Neural progenitor cell (in vitro differentiated cells): ENCODE measurements at regions not wholly inside any gene's neighbourhood (a gene's known extent, or its start where the extent isn't known, plus 50 kb on each side); places are given as distances from the start of the nearest gene placed in this dataset.

Experiments
- DNase-seq: peaks from one replicate; pipeline ENCODE4 v3.0.0-alpha.2; 2016; ENCODE audit warnings: low spot score
- H2AFZ ChIP-seq: fragments of 200-600 bp; sonication (generic); replicated peaks from 2 replicates; pipeline ENCODE4 v1.6.1; 2016; ENCODE audit warnings: antibody characterized with exemption
- H3F3A ChIP-seq: fragments of 200-600 bp; sonication (generic); 2 replicates; pipeline ENCODE4 v1.6.1; 2016; ENCODE audit warnings: antibody characterized with exemption, low read depth
- H3K27ac ChIP-seq: fragments of 200-600 bp; sonication (generic); 2 replicates; pipeline ENCODE4 v1.5.1; 2016; ENCODE audit warnings: mild to moderate bottlenecking
- H3K27me3 ChIP-seq: fragments of 200-600 bp; sonication (generic); 2 replicates; pipeline ENCODE4 v1.6.1; 2016; ENCODE audit warnings: mild to moderate bottlenecking, moderate library complexity
- H3K36me3 ChIP-seq: fragments of 200-600 bp; sonication (generic); 2 replicates; pipeline ENCODE4 v1.5.1; 2016
- H3K4me1 ChIP-seq: fragments of 200-600 bp; sonication (generic); 2 replicates; pipeline ENCODE4 v1.6.1; 2016; ENCODE audit warnings: mixed run types
- H3K4me2 ChIP-seq: fragments of 200-600 bp; sonication (generic); 2 replicates; pipeline ENCODE4 v1.6.1; 2016
- H3K4me3 ChIP-seq: fragments of 200-600 bp; sonication (generic); 2 replicates; pipeline ENCODE4 v1.5.1; 2016
- H3K79me2 ChIP-seq: fragments of 200-600 bp; sonication (generic); 2 replicates; pipeline ENCODE4 v1.6.1; 2016; ENCODE audit warnings: low read depth
- H3K9ac ChIP-seq: fragments of 200-600 bp; sonication (generic); 2 replicates; pipeline ENCODE4 v1.6.1; 2016
- H3K9me3 ChIP-seq: fragments of 200-600 bp; sonication (generic); 2 replicates; pipeline ENCODE4 v1.5.1; 2016; ENCODE audit warnings: low read depth
- H4K20me1 ChIP-seq: fragments of 200-600 bp; sonication (generic); 2 replicates; pipeline ENCODE4 v1.6.1; 2016; ENCODE audit warnings: low read depth
- H3K27ac Mint-ChIP-seq: 3 replicates; pipeline ENCODE4 v1.8.0; 2021; ENCODE audit warnings: mixed read lengths
- H3K27me3 Mint-ChIP-seq: 2 replicates; pipeline ENCODE4 v1.8.0; 2022; ENCODE audit warnings: low read depth, mild to moderate bottlenecking, inconsistent platforms, moderate library complexity, mixed read lengths; ENCODE audit not compliant: insufficient read depth
- H3K36me3 Mint-ChIP-seq: 3 replicates; pipeline ENCODE4 v1.8.0; 2021; ENCODE audit warnings: mixed read lengths
- H3K4me1 Mint-ChIP-seq: 3 replicates; pipeline ENCODE4 v1.8.0; 2021; ENCODE audit warnings: mixed read lengths
- H3K4me3 Mint-ChIP-seq: 3 replicates; pipeline ENCODE4 v1.8.0; 2021; ENCODE audit warnings: mild to moderate bottlenecking, moderate library complexity, mixed read lengths
- H3K9me3 Mint-ChIP-seq: 3 replicates; pipeline ENCODE4 v1.8.0; 2020; ENCODE audit warnings: mixed read lengths
- EZH2 ChIP-seq: fragments of 200-600 bp; sonication (generic); IDR thresholded peaks from 2 replicates; pipeline ENCODE4 v1.6.1; 2017; ENCODE audit warnings: antibody characterized with exemption, mild to moderate bottlenecking, moderate library complexity
- EZH2phosphoT487 ChIP-seq: fragments of 200-600 bp; sonication (generic); IDR thresholded peaks from 2 replicates; pipeline ENCODE4 v1.6.1; 2017; ENCODE audit warnings: antibody characterized with exemption
- TF ChIP-seq, protein P1 (sequence below): fragments of 200-600 bp; sonication (generic); IDR thresholded peaks from 2 replicates; pipeline ENCODE4 v1.5.1; 2017; ENCODE audit warnings: antibody characterized with exemption, mild to moderate bottlenecking

DNA sequence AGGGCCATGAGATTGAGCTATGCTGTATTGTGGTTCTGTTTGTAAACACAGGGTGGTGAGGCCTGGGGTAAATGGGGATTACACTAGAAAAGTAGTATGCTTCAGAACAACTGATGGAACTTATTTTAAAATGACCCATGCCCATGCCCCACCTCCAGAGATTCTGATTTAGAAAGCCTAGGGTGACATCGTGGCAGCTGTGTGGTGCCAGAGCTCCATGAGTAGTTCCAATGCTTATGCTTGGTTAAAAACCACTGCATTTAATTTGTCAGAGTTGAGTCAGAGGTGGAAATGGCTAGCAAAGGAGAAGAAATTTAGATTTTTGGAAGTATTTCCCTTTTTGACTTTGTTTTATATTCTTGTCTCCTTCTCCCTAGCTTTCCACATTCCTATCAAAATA lies 63.4 kb upstream of the PDE5A start:
- Histone ChIP-seq H3K9ac (no peak overlapping the region), H4K20me1 (no peaks in the 10 kb centered on the region), H3K4me2 (no peak overlapping the region), H3K36me3 (no peaks in the 10 kb centered on the region), H3K4me1 (no peaks in the 10 kb centered on the region), H2AFZ (no peak overlapping the region), H3K4me3 (no peak overlapping the region), H3F3A (no peaks in the 10 kb centered on the region), H3K9me3 (no peaks in the 10 kb centered on the region), H3K79me2 (no peaks in the 10 kb centered on the region), H3K27ac (no peak overlapping the region), H3K27me3 (no peaks in the 10 kb centered on the region)
- H3K4me3 Mint-ChIP-seq = no peak overlapping the region
- no peaks in the 10 kb centered on the region for H3K27me3 Mint-ChIP-seq
- H3K9me3 Mint-ChIP-seq = peaks cover 9% of the 10 kb centered on the region
- DNase-seq = no peak
- H3K36me3 Mint-ChIP-seq = no peaks in the 10 kb centered on the region
- TF ChIP-seq EZH2 (no peak), EZH2phosphoT487 (no peak)
- TF ChIP-seq, protein P1, sequence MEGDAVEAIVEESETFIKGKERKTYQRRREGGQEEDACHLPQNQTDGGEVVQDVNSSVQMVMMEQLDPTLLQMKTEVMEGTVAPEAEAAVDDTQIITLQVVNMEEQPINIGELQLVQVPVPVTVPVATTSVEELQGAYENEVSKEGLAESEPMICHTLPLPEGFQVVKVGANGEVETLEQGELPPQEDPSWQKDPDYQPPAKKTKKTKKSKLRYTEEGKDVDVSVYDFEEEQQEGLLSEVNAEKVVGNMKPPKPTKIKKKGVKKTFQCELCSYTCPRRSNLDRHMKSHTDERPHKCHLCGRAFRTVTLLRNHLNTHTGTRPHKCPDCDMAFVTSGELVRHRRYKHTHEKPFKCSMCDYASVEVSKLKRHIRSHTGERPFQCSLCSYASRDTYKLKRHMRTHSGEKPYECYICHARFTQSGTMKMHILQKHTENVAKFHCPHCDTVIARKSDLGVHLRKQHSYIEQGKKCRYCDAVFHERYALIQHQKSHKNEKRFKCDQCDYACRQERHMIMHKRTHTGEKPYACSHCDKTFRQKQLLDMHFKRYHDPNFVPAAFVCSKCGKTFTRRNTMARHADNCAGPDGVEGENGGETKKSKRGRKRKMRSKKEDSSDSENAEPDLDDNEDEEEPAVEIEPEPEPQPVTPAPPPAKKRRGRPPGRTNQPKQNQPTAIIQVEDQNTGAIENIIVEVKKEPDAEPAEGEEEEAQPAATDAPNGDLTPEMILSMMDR = no peak
- H3K4me1 Mint-ChIP-seq = no peaks in the 10 kb centered on the region
- H3K27ac Mint-ChIP-seq = no peak overlapping the region

GRCh38 chr4:119690871-119691270 lies 62.3 kb upstream of the PDE5A start:
- peaks cover 4% of the 10 kb centered on the region for H3K27me3 Mint-ChIP-seq
- no peaks in the 10 kb centered on the region for H3K9me3 ChIP-seq
- H3K4me2 ChIP-seq = no peak overlapping the region
- no peaks in the 10 kb centered on the region for H4K20me1 ChIP-seq
- DNase-seq = no peak
- H3K36me3 Mint-ChIP-seq = no peaks in the 10 kb centered on the region
- no peak overlapping the region for H3K27ac ChIP-seq
- H3K79me2 ChIP-seq = no peaks in the 10 kb centered on the region
- no peak overlapping the region for H2AFZ ChIP-seq
- no peak overlapping the region for H3K27ac Mint-ChIP-seq
- no peak for TF ChIP-seq EZH2phosphoT487
- TF ChIP-seq, protein P1 = no peak
- TF ChIP-seq EZH2 = no peak
- H3K4me1 Mint-ChIP-seq = no peaks in the 10 kb centered on the region
- H3K9me3 Mint-ChIP-seq = peaks cover 9% of the 10 kb centered on the region
- no peak overlapping the region for H3K4me3 ChIP-seq
- H3K4me3 Mint-ChIP-seq = no peak overlapping the region
- H3K9ac ChIP-seq = no peak overlapping the region
- H3F3A ChIP-seq = no peaks in the 10 kb centered on the region
- H3K4me1 ChIP-seq = no peaks in the 10 kb centered on the region
- H3K27me3 ChIP-seq = no peaks in the 10 kb centered on the region
- no peaks in the 10 kb centered on the region for H3K36me3 ChIP-seq

DNA sequence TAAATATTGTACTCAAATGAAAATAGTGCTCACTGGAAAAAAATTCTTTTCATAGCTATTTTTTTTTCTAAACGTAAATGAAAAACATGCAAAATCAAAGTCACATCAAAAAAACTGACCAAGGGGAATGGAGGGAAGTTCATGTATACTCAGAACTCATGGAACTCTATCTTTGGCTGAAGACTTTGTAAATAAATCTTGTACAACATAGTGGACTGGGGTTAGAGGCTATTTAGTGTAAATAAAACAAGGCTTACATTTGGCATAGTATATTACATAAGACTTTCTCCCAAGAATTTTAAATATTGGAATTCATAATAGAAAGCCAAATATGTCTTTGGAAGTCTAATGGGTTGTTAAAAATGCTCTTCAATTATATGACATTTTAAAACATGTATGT lies 59.8 kb upstream of the PDE5A start:
- Histone ChIP-seq H4K20me1 (no peaks in the 10 kb centered on the region), H3K27me3 (no peaks in the 10 kb centered on the region), H3K27ac (no peak overlapping the region), H3K4me1 (no peaks in the 10 kb centered on the region), H3K9me3 (no peaks in the 10 kb centered on the region), H3K79me2 (no peaks in the 10 kb centered on the region), H3K9ac (no peak overlapping the region), H3K4me2 (no peak overlapping the region), H3F3A (no peaks in the 10 kb centered on the region), H3K4me3 (no peak overlapping the region), H3K36me3 (no peaks in the 10 kb centered on the region), H2AFZ (no peak overlapping the region)
- TF ChIP-seq EZH2 = no peak
- TF ChIP-seq EZH2phosphoT487 = no peak
- TF ChIP-seq, protein P1 = no peak
- H3K4me3 Mint-ChIP-seq = no peak overlapping the region
- no peaks in the 10 kb centered on the region for H3K4me1 Mint-ChIP-seq
- DNase-seq = no peak
- peaks cover 9% of the 10 kb centered on the region for H3K9me3 Mint-ChIP-seq
- H3K36me3 Mint-ChIP-seq = no peaks in the 10 kb centered on the region
- H3K27me3 Mint-ChIP-seq = peaks cover 4% of the 10 kb centered on the region
- no peak overlapping the region for H3K27ac Mint-ChIP-seq

- H3K27me3 Mint-ChIP-seq = peaks cover 4% of the 10 kb centered on the region
- TF ChIP-seq EZH2phosphoT487 (no peak), EZH2 (no peak)
- TF ChIP-seq, protein P1 = no peak
- H3K9me3 Mint-ChIP-seq = no peaks in the 10 kb centered on the region
- Histone ChIP-seq H2AFZ (no peak overlapping the region), H3K79me2 (no peaks in the 10 kb centered on the region), H3K4me1 (no peaks in the 10 kb centered on the region), H3K9ac (no peak overlapping the region), H3K4me2 (no peak overlapping the region), H3K27me3 (no peaks in the 10 kb centered on the region), H4K20me1 (no peaks in the 10 kb centered on the region), H3K27ac (no peak overlapping the region), H3K9me3 (no peaks in the 10 kb centered on the region), H3K36me3 (no peaks in the 10 kb centered on the region), H3K4me3 (no peak overlapping the region), H3F3A (no peaks in the 10 kb centered on the region)
- no peak for DNase-seq
- H3K36me3 Mint-ChIP-seq = no peaks in the 10 kb centered on the region
- no peak overlapping the region for H3K27ac Mint-ChIP-seq
- H3K4me1 Mint-ChIP-seq = no peaks in the 10 kb centered on the region
- H3K4me3 Mint-ChIP-seq = no peak overlapping the region
These were observed 55.9 kb upstream of the PDE5A start for GRCh38 chr4:119684463-119684862.
